Stimulated activated effector memory CD8-positive, alpha-beta T cell treated with anti-CD3 and anti-CD28 coated beads, Interleukin-12 subunit alpha, Interleukin-12 subunit beta, amount 100 ng/mL, for 72 hours (primary cell): ENCODE measurements at regions not wholly inside any gene's neighbourhood (a gene's known extent, or its start where the extent isn't known, plus 50 kb on each side); places are given as distances from the start of the nearest gene placed in this dataset.

Experiments
- ATAC-seq: fragments of 150-1000 bp; cut with Tn5 transposase; 2 replicates; pipeline ENCODE4 v1.10.0; 2021
- DNase-seq, 2 donors: peaks; one replicate each; pipeline ENCODE4 v3.0.0; 2021 to 2022; ENCODE audit warnings: low spot score in 2 of 2
- H3K27ac Mint-ChIP-seq: one replicate; pipeline ENCODE4 v1.8.0; 2022; ENCODE audit warnings: mild to moderate bottlenecking, mixed read lengths
- H3K36me3 Mint-ChIP-seq: one replicate; pipeline ENCODE4 v1.8.0; 2022; ENCODE audit warnings: mild to moderate bottlenecking, mixed read lengths
- H3K4me1 Mint-ChIP-seq: one replicate; pipeline ENCODE4 v1.8.0; 2022; ENCODE audit warnings: mixed read lengths
- H3K4me3 Mint-ChIP-seq: one replicate; pipeline ENCODE4 v1.8.0; 2022; ENCODE audit warnings: mild to moderate bottlenecking, mixed read lengths
- H3K9me3 Mint-ChIP-seq: one replicate; pipeline ENCODE4 v1.8.0; 2022; ENCODE audit warnings: mixed read lengths

GRCh38 chr14:100473249-100473648, 114.0 kb downstream of the BEGAIN start:
- H3K36me3 Mint-ChIP-seq = no peaks in the 10 kb centered on the region
- DNase-seq (no peak), ATAC-seq (no peak)
- no peak overlapping the region for H3K27ac Mint-ChIP-seq
- H3K4me3 Mint-ChIP-seq = no peak overlapping the region
- H3K9me3 Mint-ChIP-seq = no peaks in the 10 kb centered on the region
- peaks cover 13% of the 10 kb centered on the region for H3K4me1 Mint-ChIP-seq

DNA sequence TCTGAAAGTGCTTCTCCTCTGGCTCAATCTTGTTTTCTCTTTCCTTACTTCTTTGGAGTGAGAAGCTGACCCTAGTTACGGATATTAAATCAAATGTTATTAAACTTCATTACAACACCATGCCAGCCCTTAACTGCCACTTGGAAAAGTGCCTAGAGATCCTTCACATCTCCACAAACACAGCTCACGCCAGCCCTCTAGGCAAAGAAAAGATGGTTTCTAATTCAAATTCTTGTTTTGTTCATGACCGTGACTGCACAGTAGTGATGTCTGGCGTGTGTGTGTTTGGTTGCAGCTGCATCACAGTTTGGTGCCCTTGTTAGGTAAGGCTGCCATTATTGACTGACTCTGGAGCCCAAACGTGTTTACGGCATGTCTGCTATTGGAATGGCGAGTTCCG, 113.0 kb downstream of the BEGAIN start:
- peaks cover 9% of the 10 kb centered on the region for H3K4me1 Mint-ChIP-seq
- H3K4me3 Mint-ChIP-seq = no peak overlapping the region
- no peak for ATAC-seq
- DNase-seq = no peak
- H3K9me3 Mint-ChIP-seq = no peaks in the 10 kb centered on the region
- no peak overlapping the region for H3K27ac Mint-ChIP-seq
- no peaks in the 10 kb centered on the region for H3K36me3 Mint-ChIP-seq

- no peak for DNase-seq
- Mint-ChIP-seq H3K9me3 (no peaks in the 10 kb centered on the region), H3K27ac (no peak overlapping the region), H3K4me1 (peaks cover 2% of the 10 kb centered on the region), H3K4me3 (no peak overlapping the region), H3K36me3 (no peaks in the 10 kb centered on the region)
- no peak for ATAC-seq
These were observed 111.9 kb downstream of the BEGAIN start for GRCh38 chr14:100475268-100475667.

- Mint-ChIP-seq H3K36me3 (no peaks in the 10 kb centered on the region), H3K27ac (no peak overlapping the region), H3K4me3 (no peak overlapping the region), H3K9me3 (no peaks in the 10 kb centered on the region), H3K4me1 (no peaks in the 10 kb centered on the region)
- ATAC-seq (no peak), DNase-seq (peak in 1 of 2 donors; percentile 46)
These were observed 111.0 kb downstream of the BEGAIN start for GRCh38 chr14:100476012-100476822.

DNA sequence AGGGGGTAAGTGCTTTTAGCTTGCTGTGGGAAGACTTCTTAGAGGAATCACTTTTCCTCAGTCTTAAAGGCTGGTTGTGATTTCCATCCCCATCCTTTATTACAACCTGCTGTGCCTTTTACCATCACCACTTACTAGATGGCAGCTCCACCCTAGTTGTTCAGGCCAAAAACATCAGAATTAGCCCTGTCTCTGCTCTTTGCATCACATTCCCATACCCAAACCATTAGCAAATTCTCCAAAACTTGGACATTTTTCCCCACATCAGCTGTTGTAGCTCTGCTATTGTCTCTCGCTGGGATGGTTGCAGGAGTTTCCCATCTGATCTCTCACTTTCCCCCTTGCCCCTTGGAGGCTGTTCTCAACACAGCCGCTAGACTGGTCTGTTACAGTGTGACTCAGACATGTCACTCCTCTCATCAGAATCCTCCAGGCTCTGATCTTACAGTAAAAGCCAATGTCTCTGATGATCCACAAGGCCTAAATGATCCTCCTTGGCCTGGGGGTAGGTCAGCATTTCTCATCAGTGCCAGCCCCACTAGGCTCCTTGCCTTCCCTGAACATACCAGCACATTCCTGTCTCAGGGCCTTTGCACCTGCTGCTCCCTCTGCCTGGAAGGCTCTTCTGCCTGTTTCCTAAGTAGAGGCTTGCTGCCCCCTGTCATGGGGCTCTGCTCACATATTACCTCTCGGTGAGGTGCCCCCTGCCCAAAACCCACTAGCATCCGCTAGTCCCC, 102.5 kb downstream of the BEGAIN start:
- Mint-ChIP-seq H3K4me1 (peaks cover 44% of the 10 kb centered on the region), H3K27ac (peak overlapping the region; percentile 63), H3K36me3 (peaks cover 14% of the 10 kb centered on the region), H3K4me3 (no peak overlapping the region), H3K9me3 (no peaks in the 10 kb centered on the region)
- no peak for DNase-seq
- no peak for ATAC-seq

DNA sequence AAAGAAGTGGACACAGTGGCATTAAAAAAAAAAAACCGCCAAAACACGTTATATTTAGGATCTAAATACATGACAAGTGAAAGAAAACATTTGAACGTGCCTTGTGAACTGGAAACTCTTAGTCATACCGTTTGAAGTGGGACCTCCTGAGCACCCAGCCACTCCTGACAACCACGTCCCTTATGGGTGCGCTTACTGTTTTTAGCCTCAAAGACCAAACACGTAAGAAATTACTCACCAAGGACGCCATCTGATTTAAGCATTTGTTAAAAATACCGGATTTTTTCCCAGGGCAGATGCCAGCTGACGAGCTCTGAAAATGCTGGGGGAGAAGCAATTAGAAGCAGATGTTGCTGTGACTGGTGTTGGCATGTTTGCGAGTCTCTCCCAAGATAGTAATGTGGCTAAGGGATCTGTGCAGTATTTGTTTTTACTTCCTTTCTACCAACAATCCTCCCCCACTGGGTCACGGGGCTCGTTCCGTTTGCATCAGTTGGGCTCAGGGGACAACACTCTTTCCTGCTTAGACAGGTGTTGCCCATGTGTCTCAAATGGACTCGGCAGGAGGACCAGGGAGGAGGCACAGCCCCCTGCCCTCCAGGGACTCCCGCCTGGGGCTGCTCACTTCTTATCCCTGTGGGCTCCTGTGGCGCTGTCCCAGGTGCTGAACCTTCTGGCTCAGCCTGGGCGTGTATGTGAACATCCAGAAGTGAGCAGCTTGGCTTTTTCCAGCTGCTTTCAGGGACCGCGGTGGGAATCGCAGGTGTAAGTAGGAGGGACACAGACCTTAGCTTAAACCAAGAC, 101.0 kb downstream of the BEGAIN start:
- H3K9me3 Mint-ChIP-seq = no peaks in the 10 kb centered on the region
- peak; percentile 91 for ATAC-seq
- H3K4me3 Mint-ChIP-seq = peak overlapping the region; percentile 56
- peak; percentile 67 to 79 for DNase-seq
- peaks cover 14% of the 10 kb centered on the region for H3K36me3 Mint-ChIP-seq
- peaks cover 44% of the 10 kb centered on the region for H3K4me1 Mint-ChIP-seq
- peak overlapping the region; percentile 63 for H3K27ac Mint-ChIP-seq
